Neural cell (in vitro differentiated cells): ENCODE measurements at regions not wholly inside any gene's neighbourhood (a gene's known extent, or its start where the extent isn't known, plus 50 kb on each side); places are given as distances from the start of the nearest gene placed in this dataset.

Experiments
- CTCF ChIP-seq: fragments of 450-650 bp; IDR thresholded peaks from 2 replicates; pipeline ENCODE4 v1.5.1; 2014; ENCODE audit warnings: antibody characterized with exemption, mild to moderate bottlenecking, moderate library complexity; ENCODE audit not compliant: poor library complexity, severe bottlenecking
- EP300 ChIP-seq: fragments of 450-650 bp; conservative IDR thresholded peaks from 2 replicates; pipeline ENCODE4 v1.6.1; 2014; ENCODE audit warnings: antibody characterized with exemption, mild to moderate bottlenecking, moderate library complexity; ENCODE audit not compliant: poor library complexity, severe bottlenecking
- MXI1 ChIP-seq: fragments of 450-650 bp; conservative IDR thresholded peaks from 2 replicates; pipeline ENCODE4 v1.6.1; 2014; ENCODE audit warnings: antibody characterized with exemption, mild to moderate bottlenecking; ENCODE audit not compliant: poor library complexity, severe bottlenecking
- POLR2AphosphoS5 ChIP-seq: IDR thresholded peaks from 2 replicates; pipeline ENCODE4 v1.6.1; 2012
- RAD21 ChIP-seq: fragments of 450-650 bp; conservative IDR thresholded peaks from 2 replicates; pipeline ENCODE4 v1.6.1; 2014; ENCODE audit warnings: antibody characterized with exemption, mild to moderate bottlenecking, moderate library complexity
- TAF1 ChIP-seq: IDR thresholded peaks from 2 replicates; pipeline ENCODE4 v1.6.1; 2012; ENCODE audit warnings: low read depth

DNA sequence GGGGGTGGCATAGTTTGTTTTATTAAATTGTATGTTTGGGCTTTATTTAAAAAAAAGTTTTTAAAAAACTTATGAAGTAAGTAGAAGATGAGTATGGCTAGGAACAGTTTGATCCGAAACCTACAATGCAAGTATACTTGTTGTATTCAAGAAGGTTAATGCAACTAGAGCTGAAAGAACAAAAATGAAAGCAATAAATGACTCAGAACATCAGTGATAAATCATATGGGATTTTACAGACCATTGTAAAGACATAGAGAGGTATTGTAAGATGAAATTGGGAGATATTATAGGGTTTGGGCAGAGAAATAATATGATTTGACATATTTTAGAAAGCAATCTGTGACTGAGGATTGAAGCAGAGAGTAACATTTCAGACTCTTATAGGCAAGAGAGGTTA is 1135.3 kb downstream of the SLITRK5 start:
- TF ChIP-seq TAF1 = no peak
- TF ChIP-seq RAD21 = no peak
- no peak for TF ChIP-seq POLR2AphosphoS5
- no peak for TF ChIP-seq CTCF
- TF ChIP-seq EP300 = no peak
- TF ChIP-seq MXI1 = no peak
